K562 (cell line): ENCODE measurements at regions not wholly inside any gene's neighbourhood (a gene's known extent, or its start where the extent isn't known, plus 50 kb on each side); places are given as distances from the start of the nearest gene placed in this dataset.

Experiments used
- ATAC-seq: fragments of 200-7000 bp; cut with Tn5 transposase; 3 replicates; pipeline ENCODE4 v1.9.1; 2020; ENCODE audit warnings: moderate library complexity
- BruUV-seq: library from RNA; stranded (reverse); fragments of 400-500 nt; replicated peaks from 2 replicates; lab custom pipeline; 2021; lab: Mats Ljungman, UMichigan
- CTCF ChIA-PET: fragments of 300-600 bp; formaldehyde crosslinking; extraction: SDS; loops from one replicate; lab custom pipeline; 2021; ENCODE audit warnings: low intra/inter-chr PET ratio; lab: Yijun Ruan, JAX
- POLR2A ChIA-PET: fragments of 300-600, 350-650 bp; sonication (Branson Sonifier 250); formaldehyde crosslinking; extraction: SDS; loops from one replicate; lab custom pipeline; 2021; ENCODE audit warnings: antibody characterized with exemption, inconsistent platforms; lab: Yijun Ruan, JAX
- DNase-seq, 4 experiments: peaks; one replicate each; pipeline versions ENCODE4 v3.0.0 to v3.0.0-alpha.2; 2011 to 2018; ENCODE audit warnings: low spot score in 3 of 4, mixed read lengths in 3 of 4; ENCODE audit errors: extremely low read depth in 1 of 4
- FAIRE-seq: peaks from 2 replicates; lab custom pipeline; 2011; peaks lifted over from hg19 to GRCh38; lab: Jason Lieb, UNC
- H2AFZ ChIP-seq: 2 replicates; pipeline ENCODE4 v1.6.0; 2011; ENCODE audit warnings: low read depth, low read length, control low read depth, inconsistent platforms
- H3K27ac ChIP-seq: fragments of 200-600 bp; 3 replicates; pipeline ENCODE4 v1.8.0; 2011; ENCODE audit warnings: low read depth, mild to moderate bottlenecking, control low read depth, inconsistent platforms, low read length, moderate library complexity, mixed read lengths; ENCODE audit errors: extremely low read depth
- H3K27me3 ChIP-seq, 2 experiments: fragments of 300-600 bp in 1 of 2; 2 replicates in 1 of 2; 3 replicates in 1 of 2; pipeline versions ENCODE4 v1.6.0 to v1.8.0; 2011; ENCODE audit warnings: inconsistent platforms in 2 of 2, low read length in 2 of 2, mild to moderate bottlenecking in 1 of 2, mixed read lengths in 1 of 2, moderate library complexity in 1 of 2; ENCODE audit not compliant: control insufficient read depth in 2 of 2, insufficient read depth in 2 of 2
- H3K36me3 ChIP-seq: fragments of 300-600 bp; 3 replicates; pipeline ENCODE4 v1.8.0; 2011; ENCODE audit warnings: mild to moderate bottlenecking, low read length, inconsistent platforms; ENCODE audit not compliant: control insufficient read depth, insufficient read depth
- H3K4me1 ChIP-seq, 2 experiments: fragments of 200-600 bp in 1 of 2; replicated peaks in 1 of 2; 2 replicates in 1 of 2; 3 replicates in 1 of 2; pipeline versions ENCODE4 v1.5.1 to v1.8.0; 2011; ENCODE audit warnings: inconsistent platforms in 2 of 2, low read length in 2 of 2, mild to moderate bottlenecking in 1 of 2, mixed read lengths in 1 of 2, moderate library complexity in 1 of 2; ENCODE audit not compliant: control insufficient read depth in 2 of 2, insufficient read depth in 2 of 2
- H3K4me2 ChIP-seq: 2 replicates; pipeline ENCODE4 v1.6.1; 2011; ENCODE audit warnings: low read length, control low read depth, inconsistent platforms, mixed read lengths; ENCODE audit not compliant: insufficient read depth
- H3K4me3 ChIP-seq: fragments of 200-600 bp; sonication (generic), shearing (Covaris generic); 2 replicates; pipeline ENCODE4 v1.5.1; 2016; ENCODE audit warnings: control low read depth, inconsistent platforms
- H3K79me2 ChIP-seq: fragments of 200-600 bp; 3 replicates; pipeline ENCODE4 v1.8.0; 2011; ENCODE audit warnings: low read length, inconsistent platforms; ENCODE audit not compliant: control insufficient read depth, insufficient read depth
- H3K9ac ChIP-seq, 2 experiments: 2 replicates each; pipeline versions ENCODE4 v1.6.0 to v1.6.1; 2011; ENCODE audit warnings: low read depth in 2 of 2, low read length in 2 of 2, control low read depth in 1 of 2, inconsistent platforms in 1 of 2, mild to moderate bottlenecking in 1 of 2, mixed read lengths in 1 of 2; ENCODE audit not compliant: insufficient read depth in 1 of 2
- H3K9me1 ChIP-seq: one replicate; pipeline ENCODE4 v1.6.0; 2011; ENCODE audit warnings: inconsistent platforms, mild to moderate bottlenecking, low read length, moderate library complexity; ENCODE audit not compliant: control insufficient read depth, insufficient read depth
- H3K9me3 ChIP-seq: replicated peaks from 2 replicates; pipeline ENCODE4 v1.5.1; 2011; ENCODE audit warnings: low read depth, low read length, inconsistent platforms; ENCODE audit not compliant: control insufficient read depth, insufficient read depth
- H4K20me1 ChIP-seq: replicated peaks from 2 replicates; pipeline ENCODE4 v1.6.1; 2011; ENCODE audit warnings: low read length, inconsistent platforms, mixed read lengths; ENCODE audit not compliant: control insufficient read depth, insufficient read depth
- ATF1 ChIP-seq, 2 experiments: fragments of 450-650 bp in 1 of 2; IDR thresholded peaks; 2 replicates each; pipeline ENCODE4 v1.6.1; 2016; ENCODE audit warnings: missing compliant biosample characterization in 1 of 2, missing genetic modification characterization in 1 of 2
- ZNF134 ChIP-seq: fragments of 250-450 bp; sonication (Bioruptor Pico); conservative IDR thresholded peaks from 2 replicates; pipeline ENCODE4 v1.4.0; 2020
- ZNF282 ChIP-seq: sonication (generic); formaldehyde crosslinking; IDR thresholded peaks from 2 replicates; pipeline ENCODE4 v1.8.1; 2023; ENCODE audit warnings: missing genetic modification reagents
- WGBS: fragments of 100-300 bp; shearing (Covaris generic); methylation state at CpG from one replicate; pipeline ENCODE4 v1.1.6; 2016; ENCODE audit warnings: low coverage, mixed read lengths; ENCODE audit not compliant: insufficient coverage; ENCODE audit errors: missing lambda C conversion rate; 5-methylcytosine and 5-hydroxymethylcytosine counted together
- in situ Hi-C: fragments of 300-500 bp; cut with MboI; formaldehyde crosslinking; loops from 4 replicates; pipeline ENCODE4 v1.15.0; 2018; ENCODE audit warnings: inconsistent platforms, mixed read lengths
- intact Hi-C: fragments of 100-400 bp; cut with micrococcal nuclease; formaldehyde crosslinking; loops from 2 replicates; pipeline ENCODE4 v1.14.2; 2022
- TF ChIP-seq, protein P1 (sequence below): fragments of 250-450 bp; sonication (Bioruptor Pico); IDR thresholded peaks from 2 replicates; pipeline ENCODE4 v1.4.0; 2020; ENCODE audit warnings: borderline replicate concordance
- TF ChIP-seq, protein P2 (sequence below): fragments of 450-650 bp; formaldehyde crosslinking; IDR thresholded peaks from 2 replicates; pipeline ENCODE4 v1.4.0; 2020; ENCODE audit warnings: mild to moderate bottlenecking, mixed read lengths
- TF ChIP-seq, protein P3 (sequence below): sonication (generic); formaldehyde crosslinking; IDR thresholded peaks from 2 replicates; pipeline ENCODE4 v1.8.0; 2023; ENCODE audit warnings: missing genetic modification reagents, mild to moderate bottlenecking, borderline replicate concordance

DNA sequence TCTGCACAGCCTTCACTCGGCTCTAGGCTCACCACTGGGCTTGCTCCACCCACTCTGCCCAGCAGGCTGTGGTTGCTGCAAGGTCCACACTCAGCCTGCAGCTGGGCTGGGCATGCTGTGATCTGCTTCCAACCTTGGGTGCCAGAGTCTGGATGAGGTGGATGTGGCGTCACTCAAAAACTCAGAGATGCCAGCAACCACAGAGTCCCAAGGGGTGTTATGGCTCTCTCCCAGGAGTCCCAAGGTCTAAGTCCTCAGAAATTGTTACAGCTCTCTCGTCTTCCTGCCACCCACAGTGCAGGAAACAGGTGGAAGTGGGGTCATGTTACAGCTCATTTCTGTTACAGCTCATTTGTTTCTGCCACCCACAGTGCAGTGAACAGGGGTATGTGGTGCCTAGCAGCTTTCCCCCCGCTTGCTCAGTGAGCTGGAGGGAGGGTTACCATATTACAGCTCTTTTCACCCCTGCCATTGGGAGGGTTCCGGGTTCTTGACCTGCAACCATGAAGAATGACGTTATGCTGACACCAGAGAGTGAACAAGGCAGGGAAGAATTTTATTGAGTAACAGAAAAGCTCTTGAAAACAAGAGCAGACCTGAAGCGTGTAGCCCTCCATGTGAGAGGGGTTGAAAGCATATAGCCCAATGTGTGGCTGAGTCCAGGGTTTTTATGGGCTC, 893.9 kb downstream of the PCDH7 start:
- Histone ChIP-seq H3K36me3 (no peaks in the 10 kb centered on the region), H2AFZ (no peak overlapping the region), H3K27ac (no peak overlapping the region), H3K27me3 (no peaks in the 10 kb centered on the region), H3K4me2 (no peak overlapping the region), H3K9me3 (no peaks in the 10 kb centered on the region), H3K9ac (no peak overlapping the region), H3K9me1 (no peaks in the 10 kb centered on the region), H3K4me1 (no peaks in the 10 kb centered on the region), H4K20me1 (no peaks in the 10 kb centered on the region), H3K4me3 (no peak overlapping the region), H3K79me2 (no peaks in the 10 kb centered on the region)
- CTCF ChIA-PET: no interaction called here
- TF ChIP-seq ZNF134 (CRISPR knock-in tag): no peak
- ATAC-seq: no peak
- WGBS: 1% methylated on average over 6 of the region's 7 CpGs
- BruUV-seq: no TSS peak
- POLR2A ChIA-PET: interaction anchor here (0.7 kb wide), 1 partner anchor 208 kb away, joined by 3 read pairs; no protein-coding TSS in a partner anchor
- DNase-seq: no peak
- in situ Hi-C loops: no loop called here
- FAIRE-seq: no peak
- intact Hi-C loops: no loop called here

DNA sequence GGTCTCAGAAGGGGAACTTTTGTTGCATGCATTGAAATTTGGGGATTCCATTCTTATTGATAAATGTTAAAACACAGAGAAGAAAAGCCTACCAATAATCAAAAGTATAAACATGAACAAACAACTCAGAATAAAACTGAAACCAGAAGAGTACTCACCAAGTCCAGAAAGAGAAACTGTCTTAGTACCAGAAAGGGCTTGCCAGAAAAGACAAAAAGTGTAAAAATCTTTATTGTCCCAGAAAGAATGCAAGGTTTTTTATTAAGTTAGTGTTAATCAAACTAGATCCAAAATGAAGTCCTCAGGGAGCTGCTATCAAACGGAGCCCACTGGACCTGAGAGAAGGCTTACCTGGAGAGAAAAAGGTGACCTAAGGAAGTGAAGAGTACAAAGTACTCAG, 897.5 kb downstream of the PCDH7 start:
- H3K4me2 ChIP-seq: no peak overlapping the region
- no peak for ATAC-seq
- no peaks in the 10 kb centered on the region for H4K20me1 ChIP-seq
- H3K4me1 ChIP-seq: no peaks in the 10 kb centered on the region
- H3K27ac ChIP-seq: no peak overlapping the region
- no peak overlapping the region for H3K4me3 ChIP-seq
- no peak for DNase-seq
- H3K9me3 ChIP-seq: no peaks in the 10 kb centered on the region
- in situ Hi-C loops (no loop called here), intact Hi-C loops (no loop called here)
- CTCF ChIA-PET: no interaction called here
- POLR2A ChIA-PET: no interaction called here
- H2AFZ ChIP-seq: no peak overlapping the region
- H3K9ac ChIP-seq: no peak overlapping the region
- H3K27me3 ChIP-seq: no peaks in the 10 kb centered on the region
- WGBS: 0% methylated on average over 1 of the region's 1 CpG
- no peaks in the 10 kb centered on the region for H3K9me1 ChIP-seq
- no peak for FAIRE-seq
- no peaks in the 10 kb centered on the region for H3K36me3 ChIP-seq
- no TSS peak for BruUV-seq
- H3K79me2 ChIP-seq: no peaks in the 10 kb centered on the region
- no peak for TF ChIP-seq ATF1 (CRISPR knock-in tag; IDR thresholded peaks at IDR 0.05)
- no peak for TF ChIP-seq ATF1 (tag; IDR thresholded peaks at IDR 0.05)
- TF ChIP-seq, protein P1, sequence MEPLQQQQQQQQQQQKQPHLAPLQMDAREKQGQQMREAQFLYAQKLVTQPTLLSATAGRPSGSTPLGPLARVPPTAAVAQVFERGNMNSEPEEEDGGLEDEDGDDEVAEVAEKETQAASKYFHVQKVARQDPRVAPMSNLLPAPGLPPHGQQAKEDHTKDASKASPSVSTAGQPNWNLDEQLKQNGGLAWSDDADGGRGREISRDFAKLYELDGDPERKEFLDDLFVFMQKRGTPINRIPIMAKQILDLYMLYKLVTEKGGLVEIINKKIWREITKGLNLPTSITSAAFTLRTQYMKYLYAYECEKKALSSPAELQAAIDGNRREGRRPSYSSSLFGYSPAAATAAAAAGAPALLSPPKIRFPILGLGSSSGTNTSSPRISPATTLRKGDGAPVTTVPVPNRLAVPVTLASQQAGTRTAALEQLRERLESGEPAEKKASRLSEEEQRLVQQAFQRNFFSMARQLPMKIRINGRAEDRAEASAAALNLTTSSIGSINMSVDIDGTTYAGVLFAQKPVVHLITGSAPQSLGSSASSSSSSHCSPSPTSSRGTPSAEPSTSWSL (CRISPR knock-in tag): no peak
- TF ChIP-seq, protein P2, sequence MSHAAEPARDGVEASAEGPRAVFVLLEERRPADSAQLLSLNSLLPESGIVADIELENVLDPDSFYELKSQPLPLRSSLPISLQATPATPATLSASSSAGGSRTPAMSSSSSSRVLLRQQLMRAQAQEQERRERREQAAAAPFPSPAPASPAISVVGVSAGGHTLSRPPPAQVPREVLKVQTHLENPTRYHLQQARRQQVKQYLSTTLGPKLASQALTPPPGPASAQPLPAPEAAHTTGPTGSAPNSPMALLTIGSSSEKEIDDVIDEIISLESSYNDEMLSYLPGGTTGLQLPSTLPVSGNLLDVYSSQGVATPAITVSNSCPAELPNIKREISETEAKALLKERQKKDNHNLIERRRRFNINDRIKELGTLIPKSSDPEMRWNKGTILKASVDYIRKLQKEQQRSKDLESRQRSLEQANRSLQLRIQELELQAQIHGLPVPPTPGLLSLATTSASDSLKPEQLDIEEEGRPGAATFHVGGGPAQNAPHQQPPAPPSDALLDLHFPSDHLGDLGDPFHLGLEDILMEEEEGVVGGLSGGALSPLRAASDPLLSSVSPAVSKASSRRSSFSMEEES: no peak
- TF ChIP-seq, protein P3, sequence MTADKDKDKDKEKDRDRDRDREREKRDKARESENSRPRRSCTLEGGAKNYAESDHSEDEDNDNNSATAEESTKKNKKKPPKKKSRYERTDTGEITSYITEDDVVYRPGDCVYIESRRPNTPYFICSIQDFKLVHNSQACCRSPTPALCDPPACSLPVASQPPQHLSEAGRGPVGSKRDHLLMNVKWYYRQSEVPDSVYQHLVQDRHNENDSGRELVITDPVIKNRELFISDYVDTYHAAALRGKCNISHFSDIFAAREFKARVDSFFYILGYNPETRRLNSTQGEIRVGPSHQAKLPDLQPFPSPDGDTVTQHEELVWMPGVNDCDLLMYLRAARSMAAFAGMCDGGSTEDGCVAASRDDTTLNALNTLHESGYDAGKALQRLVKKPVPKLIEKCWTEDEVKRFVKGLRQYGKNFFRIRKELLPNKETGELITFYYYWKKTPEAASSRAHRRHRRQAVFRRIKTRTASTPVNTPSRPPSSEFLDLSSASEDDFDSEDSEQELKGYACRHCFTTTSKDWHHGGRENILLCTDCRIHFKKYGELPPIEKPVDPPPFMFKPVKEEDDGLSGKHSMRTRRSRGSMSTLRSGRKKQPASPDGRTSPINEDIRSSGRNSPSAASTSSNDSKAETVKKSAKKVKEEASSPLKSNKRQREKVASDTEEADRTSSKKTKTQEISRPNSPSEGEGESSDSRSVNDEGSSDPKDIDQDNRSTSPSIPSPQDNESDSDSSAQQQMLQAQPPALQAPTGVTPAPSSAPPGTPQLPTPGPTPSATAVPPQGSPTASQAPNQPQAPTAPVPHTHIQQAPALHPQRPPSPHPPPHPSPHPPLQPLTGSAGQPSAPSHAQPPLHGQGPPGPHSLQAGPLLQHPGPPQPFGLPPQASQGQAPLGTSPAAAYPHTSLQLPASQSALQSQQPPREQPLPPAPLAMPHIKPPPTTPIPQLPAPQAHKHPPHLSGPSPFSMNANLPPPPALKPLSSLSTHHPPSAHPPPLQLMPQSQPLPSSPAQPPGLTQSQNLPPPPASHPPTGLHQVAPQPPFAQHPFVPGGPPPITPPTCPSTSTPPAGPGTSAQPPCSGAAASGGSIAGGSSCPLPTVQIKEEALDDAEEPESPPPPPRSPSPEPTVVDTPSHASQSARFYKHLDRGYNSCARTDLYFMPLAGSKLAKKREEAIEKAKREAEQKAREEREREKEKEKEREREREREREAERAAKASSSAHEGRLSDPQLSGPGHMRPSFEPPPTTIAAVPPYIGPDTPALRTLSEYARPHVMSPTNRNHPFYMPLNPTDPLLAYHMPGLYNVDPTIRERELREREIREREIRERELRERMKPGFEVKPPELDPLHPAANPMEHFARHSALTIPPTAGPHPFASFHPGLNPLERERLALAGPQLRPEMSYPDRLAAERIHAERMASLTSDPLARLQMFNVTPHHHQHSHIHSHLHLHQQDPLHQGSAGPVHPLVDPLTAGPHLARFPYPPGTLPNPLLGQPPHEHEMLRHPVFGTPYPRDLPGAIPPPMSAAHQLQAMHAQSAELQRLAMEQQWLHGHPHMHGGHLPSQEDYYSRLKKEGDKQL (CRISPR knock-in tag): no peak
- no peak for TF ChIP-seq ZNF282 (CRISPR knock-in tag)
